COLO829 (cell line): ENCODE measurements at regions not wholly inside any gene's neighbourhood (a gene's known extent, or its start where the extent isn't known, plus 50 kb on each side); places are given as distances from the start of the nearest gene placed in this dataset.
"Not testable (repeated sequence)": the region's sequence is repeated elsewhere in the genome, so short reads cannot be mapped to it uniquely, and the experiment has no call there.

Experiments used
- DNase-seq: peaks from one replicate; pipeline ENCODE4 v3.0.0; 2012; ENCODE audit warnings: low spot score

DNA sequence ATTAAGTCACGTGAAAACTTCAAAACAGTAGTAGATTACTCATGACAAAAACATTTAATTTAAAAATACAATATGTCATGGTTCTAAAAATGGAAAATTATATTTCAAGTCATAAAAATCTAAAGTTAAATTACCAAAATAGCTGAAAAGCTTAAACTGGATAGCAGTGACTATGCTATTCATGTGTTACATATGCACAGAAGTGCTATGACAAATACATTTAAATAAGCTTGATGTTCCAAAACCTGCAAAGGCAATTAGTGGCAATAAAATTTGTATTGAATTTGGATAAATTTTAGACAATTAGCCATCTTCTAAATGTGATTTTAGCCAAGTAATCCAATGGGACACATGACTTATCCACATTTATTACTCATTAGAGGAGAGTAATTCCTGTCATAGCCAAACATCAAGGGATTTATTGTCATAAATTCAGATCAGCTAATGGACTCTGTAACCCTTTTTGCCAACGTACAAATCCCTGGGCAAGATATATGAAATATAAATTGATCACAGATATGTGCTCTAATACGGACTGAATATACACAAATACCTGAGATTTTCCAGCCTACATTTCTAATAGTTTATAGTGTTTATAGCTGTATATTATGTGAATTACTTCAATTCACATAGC is 419.4 kb downstream of the ISL1 start:
- DNase-seq: no peak

DNA sequence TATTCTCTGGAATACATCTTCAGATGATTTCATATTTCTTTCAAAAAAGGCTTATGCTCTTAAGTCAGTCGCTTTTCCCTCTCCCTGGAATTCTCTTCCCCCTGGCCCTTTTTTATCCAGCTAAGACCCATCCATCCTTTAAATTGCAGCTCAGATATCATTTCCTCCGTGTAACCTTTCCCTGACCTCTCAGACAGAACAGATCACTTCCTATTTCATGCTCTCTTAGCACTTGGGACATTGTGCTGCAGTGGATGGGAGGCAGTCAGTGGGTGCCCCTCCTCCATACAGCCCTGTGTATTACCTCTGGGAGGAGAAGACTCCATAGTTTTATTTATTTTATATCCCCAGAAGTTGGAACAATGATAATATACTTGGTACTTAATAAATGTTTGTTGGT is 423.4 kb downstream of the ISL1 start:
- DNase-seq: no peak

DNA sequence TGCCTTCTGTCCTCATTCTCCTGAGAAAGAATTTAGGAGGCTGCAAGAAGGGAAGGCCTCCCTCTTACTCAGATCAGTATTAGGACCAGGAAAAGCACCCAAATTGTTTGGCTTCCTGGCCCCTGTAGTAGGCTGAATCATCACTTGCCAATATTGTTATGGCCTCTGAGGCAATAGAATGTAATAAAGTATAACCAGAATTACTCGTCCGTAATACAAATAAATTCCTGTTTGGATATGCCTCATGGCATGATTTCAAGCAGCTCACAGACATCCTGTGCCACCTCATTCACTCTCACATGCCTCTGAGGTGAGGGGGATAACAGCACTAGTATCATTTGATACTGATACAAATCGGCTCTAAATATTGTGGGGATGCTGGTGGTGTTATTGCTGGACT is 427.3 kb downstream of the ISL1 start:
- DNase-seq: no peak

DNA sequence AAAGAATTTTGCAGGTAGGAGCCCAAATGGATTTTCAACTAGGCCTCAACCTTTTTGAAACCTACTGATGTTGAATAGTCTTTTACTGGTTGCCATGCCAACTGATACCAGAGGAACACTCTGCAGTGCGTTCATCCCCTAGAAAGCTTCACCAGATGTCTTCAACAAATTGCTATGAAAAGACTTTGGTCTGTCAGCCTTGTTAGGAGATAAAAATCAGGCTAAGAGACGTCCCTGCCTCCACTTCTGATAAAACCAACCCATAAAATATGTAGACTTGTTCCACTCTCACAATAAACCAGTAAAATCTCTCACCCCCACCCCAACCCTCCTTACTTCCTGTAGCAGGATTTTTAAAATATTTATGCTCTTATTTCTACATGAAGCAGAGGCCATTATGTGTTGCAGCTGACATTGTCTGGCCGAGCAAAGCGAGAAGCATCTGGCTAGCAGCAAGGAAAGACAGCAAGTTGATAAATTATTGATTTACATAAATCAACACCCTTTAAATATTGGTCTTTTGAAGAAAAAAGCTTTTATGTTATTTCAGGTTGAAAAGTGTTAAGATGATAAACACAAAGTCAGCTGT is 428.7 kb downstream of the ISL1 start:
- no peak for DNase-seq

DNA sequence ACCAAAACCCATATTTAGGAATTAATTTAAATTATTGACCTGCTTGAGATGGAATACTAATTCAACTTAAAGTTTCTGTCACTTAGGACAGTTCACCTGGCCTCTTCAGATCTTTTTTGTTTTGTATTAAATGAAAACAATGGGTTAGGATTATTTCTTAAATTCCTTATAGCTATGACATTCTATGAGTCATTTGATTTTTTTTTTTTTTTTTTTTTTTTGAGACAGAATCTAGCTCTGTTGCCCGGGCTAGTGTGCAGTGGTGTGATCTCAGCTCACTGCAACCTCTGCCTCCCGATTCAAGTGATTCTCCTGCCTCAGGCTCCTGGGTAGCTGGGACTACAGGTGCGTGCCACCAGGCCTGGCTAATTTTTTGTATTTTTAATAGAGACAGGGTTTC is 431.6 kb downstream of the ISL1 start:
- DNase-seq: not testable (repeated sequence)

DNA sequence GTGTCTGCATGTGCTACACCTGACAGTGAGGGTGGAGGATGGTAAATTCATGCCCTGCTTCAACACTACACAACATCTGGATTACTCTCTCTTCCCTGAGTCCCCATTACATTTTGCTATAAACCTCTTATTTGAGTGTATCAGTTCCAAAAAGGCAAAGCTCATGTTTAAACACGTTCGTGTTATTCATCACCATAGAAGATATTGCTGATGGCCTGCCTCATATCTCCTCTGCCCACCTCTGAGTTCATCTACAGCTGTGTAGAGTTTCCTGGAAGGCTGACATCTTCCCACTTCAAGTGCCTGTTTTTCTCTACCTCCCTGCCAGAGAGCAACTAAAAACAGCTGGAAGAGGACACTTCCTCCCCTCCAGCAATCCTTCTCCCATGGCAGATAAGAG is 433.2 kb downstream of the ISL1 start:
- DNase-seq: no peak

DNA sequence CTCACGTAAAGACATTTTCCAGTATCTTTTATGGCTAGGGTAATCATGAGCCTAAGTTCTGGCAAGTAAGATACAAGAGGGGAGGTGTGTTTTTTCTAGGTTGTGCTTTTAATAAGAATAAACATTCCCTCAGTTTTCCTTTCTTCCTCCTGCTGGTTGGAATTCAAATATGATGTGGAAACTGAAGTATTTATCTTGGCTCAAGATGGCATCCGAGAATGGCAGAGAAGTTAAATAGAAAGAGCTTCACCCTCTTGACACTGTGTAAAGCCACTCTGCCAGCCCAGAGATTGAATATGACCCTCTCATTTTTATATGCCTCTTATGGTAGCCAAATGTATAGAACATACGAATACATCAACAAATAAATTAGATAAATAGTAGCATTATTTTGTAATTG is 438.4 kb downstream of the ISL1 start:
- DNase-seq: no peak

DNA sequence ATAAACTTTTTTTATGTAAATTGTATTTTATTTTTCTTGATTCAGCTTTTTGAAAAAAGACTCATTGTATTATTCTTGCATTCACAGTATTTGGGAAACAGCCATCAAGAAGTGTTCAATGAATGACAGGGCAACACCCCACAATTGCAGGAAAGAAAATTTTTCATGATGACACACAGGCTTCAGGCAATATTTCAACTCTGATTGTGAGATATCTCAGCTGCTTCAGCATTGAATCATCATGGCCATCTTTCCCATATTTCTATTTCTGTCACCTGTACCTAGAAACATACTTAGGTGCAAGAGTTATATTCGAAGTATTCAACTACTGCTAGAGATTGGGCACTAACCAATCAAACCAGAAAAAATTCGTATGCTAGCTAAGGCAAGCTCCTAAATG is 446.0 kb downstream of the ISL1 start:
- DNase-seq: no peak

DNA sequence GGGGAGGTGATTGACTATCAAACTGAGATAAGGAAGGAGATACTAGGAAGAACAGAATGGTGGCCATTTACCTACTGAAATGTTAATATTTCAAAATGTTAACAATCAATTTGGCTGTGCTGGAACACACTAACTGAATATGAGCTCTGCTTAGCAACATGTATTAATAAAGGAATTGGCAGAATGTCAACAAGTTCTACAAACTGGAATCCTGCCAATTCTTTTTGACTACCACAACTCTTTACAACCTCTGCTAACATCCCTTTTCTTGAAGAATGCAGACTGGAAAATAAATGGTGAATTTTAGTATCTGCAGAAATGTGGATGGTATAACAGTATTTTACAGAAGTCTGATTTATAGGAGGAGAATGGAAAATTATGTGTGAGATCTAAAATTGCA is 446.4 kb downstream of the ISL1 start:
- no peak for DNase-seq

DNA sequence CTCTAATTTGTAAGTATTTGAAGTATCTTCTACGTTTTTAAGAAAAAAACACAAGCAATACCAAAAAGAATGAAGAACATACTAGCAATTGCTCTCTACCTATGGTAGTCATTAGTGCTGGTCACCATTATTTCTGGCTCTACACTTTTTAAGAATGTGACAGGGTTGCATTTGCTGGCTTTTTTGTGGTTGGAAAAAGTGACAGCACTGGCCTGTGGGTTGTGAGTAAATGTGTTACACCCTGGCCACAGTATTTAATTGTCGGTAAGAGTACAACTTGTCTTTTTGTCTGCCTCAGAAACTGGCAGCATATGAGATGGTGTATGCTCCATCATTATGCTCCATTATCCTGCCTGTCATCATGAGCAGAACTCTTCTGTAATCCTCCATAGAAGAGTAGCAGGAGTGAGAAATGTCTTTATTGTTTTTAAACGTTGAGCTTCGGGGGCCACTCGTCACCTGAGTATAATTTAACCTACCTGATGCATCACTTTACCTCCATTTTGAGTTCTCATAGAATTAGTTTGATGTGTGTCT is 449.8 kb downstream of the ISL1 start:
- no peak for DNase-seq

DNA sequence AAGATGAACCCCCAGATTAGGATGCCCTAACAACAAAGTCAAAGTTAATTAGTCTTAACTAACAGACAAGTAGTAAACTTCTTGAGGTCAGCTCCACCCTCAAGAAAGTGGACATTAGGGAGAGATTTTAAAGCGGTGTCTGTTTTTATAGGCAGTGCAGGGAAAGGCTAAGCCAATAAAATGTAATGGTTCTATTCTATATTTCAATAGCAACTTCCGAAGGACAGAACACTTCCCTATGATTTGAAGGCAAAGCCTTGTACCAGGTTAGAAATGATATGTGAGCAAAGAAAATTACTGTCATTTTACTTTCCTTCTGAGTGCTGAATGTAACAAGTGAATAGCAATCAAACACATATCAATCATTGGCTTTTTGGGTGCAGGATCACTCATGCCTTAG is 455.2 kb downstream of the ISL1 start:
- DNase-seq: no peak

DNA sequence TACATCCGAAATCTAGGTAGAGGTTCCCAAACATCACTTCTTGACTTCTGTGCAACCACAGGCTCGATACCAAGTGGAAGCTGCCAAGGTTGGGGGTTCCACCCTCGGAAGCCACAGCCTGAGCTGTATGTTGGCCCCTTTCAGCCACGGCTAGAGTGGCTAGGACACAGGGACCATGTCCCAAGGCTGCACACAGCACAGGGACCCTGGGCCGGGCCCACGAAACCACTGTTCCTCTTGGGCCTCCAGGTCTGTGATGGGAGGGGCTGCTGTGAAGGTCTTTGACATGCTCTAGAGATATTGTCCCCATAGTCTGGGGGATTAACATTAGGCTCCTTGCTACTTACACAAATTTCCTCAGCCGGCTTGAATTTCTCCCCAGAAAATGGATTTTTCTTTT is 460.6 kb downstream of the ISL1 start:
- DNase-seq: no peak

DNA sequence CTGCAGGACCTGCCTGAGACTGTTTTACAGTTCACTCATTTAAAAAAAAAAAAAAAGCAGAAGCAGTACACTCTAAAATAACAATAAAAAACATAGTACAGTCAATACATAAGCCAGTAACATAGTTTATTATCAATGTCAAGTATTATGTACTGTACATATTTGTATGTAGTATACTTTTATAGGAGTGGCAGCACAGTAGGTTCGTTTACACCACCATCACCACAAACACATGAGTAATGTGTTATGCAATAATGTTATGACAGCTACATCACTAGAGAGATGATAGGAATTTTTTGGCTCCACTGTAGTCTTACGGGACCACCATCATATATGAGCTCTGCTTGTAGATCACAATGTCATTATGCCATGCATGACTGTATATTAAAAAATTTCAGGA is 462.8 kb downstream of the ISL1 start:
- no peak for DNase-seq

DNA sequence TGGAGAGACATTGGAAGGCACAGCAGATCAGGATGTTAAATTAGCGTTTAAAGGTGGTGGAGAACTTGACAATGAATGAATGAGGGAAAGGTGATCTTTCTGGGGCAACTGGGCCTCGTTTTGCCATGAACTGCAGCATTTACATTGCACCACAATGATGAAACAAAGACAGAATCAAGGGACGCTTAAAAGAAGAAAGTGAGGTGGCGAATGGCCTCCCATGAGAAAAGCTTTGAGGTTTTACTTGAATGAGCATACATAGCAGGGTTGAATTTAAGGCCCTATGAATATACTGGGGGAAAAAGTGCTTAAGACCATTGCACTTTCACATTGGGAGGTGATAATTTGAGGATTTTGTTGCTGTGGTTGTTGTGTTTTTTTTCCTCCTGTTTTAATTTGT is 476.4 kb downstream of the ISL1 start:
- DNase-seq: no peak

DNA sequence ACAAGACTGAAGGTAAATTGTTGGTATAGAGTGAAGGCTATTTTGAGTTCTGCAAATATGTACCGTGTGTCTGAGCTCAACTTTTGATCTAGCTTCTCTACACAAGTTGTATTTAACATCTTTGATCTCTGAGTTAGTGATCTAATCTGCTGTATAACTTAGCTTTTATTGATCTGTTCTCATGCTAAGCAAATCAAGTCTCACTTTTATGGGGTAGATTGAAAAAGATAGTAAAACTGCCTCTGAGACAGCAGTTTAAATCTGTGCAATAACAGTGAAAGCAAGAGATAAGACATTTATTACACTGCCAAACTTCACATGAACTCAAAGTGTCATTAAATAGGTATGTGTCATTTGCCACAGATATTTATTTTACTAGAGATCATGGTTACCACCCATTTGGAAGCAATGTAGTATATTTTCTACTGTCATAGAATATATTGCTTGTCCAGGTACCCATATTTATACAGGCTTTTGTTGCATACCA is 477.3 kb downstream of the ISL1 start:
- DNase-seq: no peak

DNA sequence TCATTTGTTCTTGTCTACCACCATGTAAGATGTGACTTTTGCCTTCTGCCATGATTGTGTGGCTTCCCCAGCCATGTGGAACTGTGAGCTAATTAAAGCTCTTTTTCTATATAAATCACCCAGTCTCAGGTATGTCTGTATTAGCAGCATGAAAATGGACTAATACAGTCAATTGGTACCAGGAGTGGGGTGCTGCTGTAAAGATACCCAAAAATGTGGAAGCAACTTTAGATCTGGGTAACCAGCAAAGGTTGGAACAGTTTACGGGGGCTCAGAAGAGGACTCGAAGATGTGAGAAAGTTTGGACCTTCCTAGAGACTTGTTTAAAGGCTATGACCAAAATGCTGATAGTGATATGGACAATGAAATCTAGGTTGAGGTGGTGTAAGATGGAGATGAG is 488.9 kb downstream of the ISL1 start:
- DNase-seq: no peak

DNA sequence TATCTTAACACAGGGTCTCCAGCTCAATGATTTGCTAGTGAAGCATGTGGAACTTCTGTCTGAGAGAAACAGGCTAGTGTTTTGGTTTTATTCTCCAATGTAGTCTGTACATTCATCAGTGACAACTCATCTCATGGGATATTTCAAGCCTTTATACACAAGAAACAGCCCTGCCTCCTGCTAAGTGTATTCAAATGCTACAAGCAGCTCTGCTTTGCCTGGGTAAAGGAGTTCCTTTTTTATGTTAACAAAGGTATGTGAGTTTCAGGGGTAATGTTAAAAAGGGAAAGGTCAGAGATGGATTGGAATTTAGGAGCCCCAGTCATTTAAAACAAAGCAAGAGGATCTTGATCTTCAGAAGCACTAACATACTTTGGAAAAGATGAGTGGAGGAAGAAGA is 498.7 kb downstream of the ISL1 start:
- DNase-seq: no peak

DNA sequence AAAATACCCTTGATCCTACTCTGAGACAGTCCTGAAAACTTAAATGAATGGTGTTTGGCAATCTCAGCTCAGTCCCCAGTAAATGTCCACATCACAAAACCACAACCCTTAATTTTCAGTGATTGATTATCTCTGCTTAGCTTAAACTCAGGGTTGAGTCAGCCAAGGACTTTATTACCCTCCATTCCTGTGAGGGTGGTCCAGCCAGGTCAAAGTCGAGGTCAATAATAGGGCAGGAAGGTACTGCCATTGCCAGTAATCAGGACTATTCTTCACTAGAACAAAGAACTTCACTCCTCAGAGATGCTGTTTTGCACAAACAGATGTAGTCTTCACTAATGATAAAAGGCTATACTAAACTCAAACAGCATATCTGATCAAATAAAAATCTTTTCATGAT is 499.4 kb downstream of the ISL1 start:
- DNase-seq: no peak

DNA sequence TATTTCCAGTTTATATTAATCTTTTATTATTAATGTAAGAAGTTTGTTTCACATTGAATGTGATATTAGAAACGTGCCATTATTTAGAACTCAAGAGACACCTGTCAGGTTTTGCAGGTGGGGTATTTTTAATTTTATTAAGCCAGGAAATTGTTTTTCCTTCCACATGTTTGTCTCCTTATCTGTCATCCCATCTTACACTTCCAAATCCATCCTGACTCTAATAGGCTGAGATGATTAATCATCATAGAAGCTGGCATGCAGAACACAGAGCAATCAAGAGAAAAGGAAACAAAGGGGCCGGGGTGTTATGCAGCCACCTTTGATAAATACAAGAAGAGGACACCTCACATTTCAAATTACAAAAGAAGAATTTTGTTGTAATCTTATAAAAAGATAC is 506.5 kb downstream of the ISL1 start:
- no peak for DNase-seq

DNA sequence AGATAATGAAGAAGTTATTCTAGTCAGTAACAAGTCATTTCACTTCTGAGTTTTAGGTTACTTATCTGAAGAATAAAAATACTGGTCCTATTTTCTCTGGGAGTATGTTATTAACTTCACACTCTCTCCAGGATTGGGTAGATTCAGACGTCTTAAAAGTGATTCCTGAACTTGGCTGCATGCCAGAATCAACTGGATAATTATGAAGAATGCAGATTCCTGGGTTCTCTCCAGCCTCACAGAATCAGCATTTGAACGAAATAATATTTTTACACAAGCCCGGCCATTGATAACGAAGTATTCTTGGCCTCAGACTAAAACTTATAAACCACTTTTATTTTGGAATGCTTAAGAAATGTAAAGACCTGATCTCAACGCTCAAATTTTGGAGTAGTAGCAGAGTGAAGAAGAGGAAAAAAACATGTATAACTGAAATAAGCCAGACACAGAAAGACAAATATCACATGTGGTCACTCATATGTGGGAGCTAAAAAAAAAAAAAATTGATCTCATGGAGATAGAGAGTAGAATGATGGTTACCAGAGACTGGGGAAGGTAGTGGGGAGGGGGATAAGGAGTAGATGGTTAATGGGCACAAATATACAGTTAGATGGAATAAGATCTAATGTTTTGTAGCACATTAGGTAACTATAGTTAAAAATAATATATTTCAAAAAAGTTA is 507.3 kb downstream of the ISL1 start:
- DNase-seq: no peak

DNA sequence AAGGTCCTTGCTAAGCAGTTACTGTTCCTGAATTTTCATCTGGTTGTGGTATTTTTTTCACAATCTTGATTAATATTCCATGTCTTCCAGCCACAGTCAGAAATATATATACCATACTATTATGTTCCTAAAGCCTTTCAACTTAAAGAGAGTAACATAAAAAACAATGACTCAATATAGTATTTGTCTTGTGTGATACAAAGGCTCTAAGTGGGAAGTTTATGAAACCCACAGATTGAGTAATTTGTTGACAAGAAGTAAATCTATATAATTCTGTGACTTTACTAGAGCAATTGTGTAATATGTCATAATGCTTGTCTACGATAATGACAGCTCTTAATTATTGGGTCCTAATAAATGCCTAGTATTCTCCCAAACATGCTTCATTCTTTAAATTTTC is 509.4 kb downstream of the ISL1 start:
- DNase-seq: no peak

DNA sequence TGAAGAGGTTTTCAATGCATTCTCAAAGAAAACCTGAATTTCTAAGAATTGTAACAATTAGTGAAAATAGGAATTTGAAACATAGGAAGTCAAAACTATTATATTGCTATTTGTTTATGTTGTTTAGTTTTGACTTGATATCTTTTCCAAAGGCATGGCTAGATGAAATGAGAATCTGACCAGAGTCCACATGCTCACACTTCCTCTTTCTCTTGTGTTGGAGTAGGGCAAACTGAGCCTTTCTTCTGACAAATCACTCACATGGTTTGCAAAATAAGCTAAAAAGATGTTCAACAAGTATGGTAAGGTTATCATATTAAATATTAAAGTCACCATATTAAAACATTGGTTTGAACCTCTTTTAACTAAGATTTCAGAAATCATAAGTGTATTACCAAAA is 512.6 kb downstream of the ISL1 start:
- DNase-seq: no peak

DNA sequence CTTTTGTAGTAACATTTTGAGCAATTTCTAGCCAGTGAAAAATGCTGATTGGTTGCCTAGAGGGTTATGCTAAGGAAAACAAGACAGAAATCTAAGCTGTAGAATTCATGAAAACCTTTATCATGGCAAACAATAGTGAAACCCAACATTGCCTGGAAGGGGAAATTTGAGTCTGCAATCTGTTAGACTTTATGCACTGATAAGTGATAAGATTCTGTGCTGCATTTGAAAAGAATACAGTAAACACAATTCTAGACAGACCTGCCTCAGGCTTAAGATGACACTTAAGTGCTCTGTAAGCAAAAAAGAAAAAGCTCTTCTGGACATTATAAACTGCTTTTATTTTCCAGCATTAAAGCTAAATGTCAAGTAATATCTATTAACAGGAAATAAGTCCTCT is 519.3 kb downstream of the ISL1 start:
- no peak for DNase-seq

DNA sequence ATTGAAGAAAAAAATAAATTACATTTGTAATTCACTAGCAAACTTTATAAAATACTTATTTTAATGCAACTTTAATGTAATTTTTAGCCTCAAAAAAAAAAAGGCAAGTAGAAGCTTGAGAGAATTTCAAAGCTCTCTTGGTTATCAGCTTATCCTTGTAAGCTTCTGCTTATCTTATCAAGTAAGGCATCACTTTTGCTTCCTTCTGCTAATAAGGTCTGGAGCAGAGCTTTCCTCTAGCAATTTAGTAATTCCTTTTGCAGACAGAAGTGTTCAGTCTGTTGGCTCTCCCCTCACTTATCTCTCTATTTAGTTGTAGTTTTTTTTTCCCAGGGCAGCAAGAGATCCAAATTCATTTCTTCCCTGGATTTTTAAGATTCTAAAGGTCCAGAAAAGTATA is 525.0 kb downstream of the ISL1 start:
- DNase-seq: no peak
